Progenitor cell of endocrine pancreas (in vitro differentiated cells): ENCODE measurements at regions not wholly inside any gene's neighbourhood (a gene's known extent, or its start where the extent isn't known, plus 50 kb on each side); places are given as distances from the start of the nearest gene placed in this dataset.

ENCODE experiments used
- DNase-seq: peaks from one replicate; pipeline ENCODE4 v3.0.0; 2021; ENCODE audit warnings: low spot score; ENCODE audit not compliant: unreplicated experiment
- H3K27ac Mint-ChIP-seq: 2 replicates; pipeline ENCODE4 v1.8.0; 2021; ENCODE audit warnings: mild to moderate bottlenecking, moderate library complexity, mixed read lengths
- H3K27me3 Mint-ChIP-seq: 2 replicates; pipeline ENCODE4 v1.8.0; 2021; ENCODE audit warnings: mixed read lengths
- H3K36me3 Mint-ChIP-seq: 2 replicates; pipeline ENCODE4 v1.8.0; 2022; ENCODE audit warnings: mixed read lengths; ENCODE audit not compliant: insufficient read depth
- H3K4me1 Mint-ChIP-seq: 2 replicates; pipeline ENCODE4 v1.8.0; 2021; ENCODE audit warnings: low read depth, mixed read lengths
- H3K4me3 Mint-ChIP-seq: 2 replicates; pipeline ENCODE4 v1.8.0; 2021; ENCODE audit warnings: low read depth, mild to moderate bottlenecking, moderate library complexity, mixed read lengths
- H3K9me3 Mint-ChIP-seq: 2 replicates; pipeline ENCODE4 v1.8.0; 2021; ENCODE audit warnings: low read depth, mixed read lengths
- TF ChIP-seq, protein P1 (sequence below): fragments of 200-600 bp; sonication (generic); IDR thresholded peaks from one replicate; pipeline ENCODE4 v1.5.0; 2021; ENCODE audit warnings: antibody characterized with exemption, mild to moderate bottlenecking; ENCODE audit not compliant: unreplicated experiment

DNA sequence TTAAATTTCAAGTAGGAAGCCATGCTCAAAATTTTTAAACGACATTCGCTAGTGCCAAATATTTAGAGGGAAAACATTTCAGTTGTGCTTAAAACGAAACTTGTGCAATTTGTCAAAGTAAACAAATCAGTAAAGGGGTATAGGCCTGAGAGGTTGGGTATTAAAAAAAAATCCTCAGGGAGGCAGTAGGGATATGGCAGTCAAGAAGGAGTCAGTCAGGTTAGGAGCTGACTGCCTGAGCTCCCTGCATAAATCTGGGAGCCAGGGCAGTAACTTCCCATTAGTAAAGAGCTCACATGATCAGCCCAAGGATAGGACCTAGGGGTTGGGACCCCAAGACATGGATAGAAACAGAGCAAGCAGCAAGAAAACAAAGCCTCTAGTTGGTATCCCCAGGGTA is 120.7 kb upstream of the STAC start:
- no peaks in the 10 kb centered on the region for H3K36me3 Mint-ChIP-seq
- DNase-seq = no peak
- no peak overlapping the region for H3K4me3 Mint-ChIP-seq
- no peak overlapping the region for H3K27ac Mint-ChIP-seq
- TF ChIP-seq, protein P1, sequence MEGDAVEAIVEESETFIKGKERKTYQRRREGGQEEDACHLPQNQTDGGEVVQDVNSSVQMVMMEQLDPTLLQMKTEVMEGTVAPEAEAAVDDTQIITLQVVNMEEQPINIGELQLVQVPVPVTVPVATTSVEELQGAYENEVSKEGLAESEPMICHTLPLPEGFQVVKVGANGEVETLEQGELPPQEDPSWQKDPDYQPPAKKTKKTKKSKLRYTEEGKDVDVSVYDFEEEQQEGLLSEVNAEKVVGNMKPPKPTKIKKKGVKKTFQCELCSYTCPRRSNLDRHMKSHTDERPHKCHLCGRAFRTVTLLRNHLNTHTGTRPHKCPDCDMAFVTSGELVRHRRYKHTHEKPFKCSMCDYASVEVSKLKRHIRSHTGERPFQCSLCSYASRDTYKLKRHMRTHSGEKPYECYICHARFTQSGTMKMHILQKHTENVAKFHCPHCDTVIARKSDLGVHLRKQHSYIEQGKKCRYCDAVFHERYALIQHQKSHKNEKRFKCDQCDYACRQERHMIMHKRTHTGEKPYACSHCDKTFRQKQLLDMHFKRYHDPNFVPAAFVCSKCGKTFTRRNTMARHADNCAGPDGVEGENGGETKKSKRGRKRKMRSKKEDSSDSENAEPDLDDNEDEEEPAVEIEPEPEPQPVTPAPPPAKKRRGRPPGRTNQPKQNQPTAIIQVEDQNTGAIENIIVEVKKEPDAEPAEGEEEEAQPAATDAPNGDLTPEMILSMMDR = no peak
- H3K9me3 Mint-ChIP-seq = peaks cover 13% of the 10 kb centered on the region
- H3K27me3 Mint-ChIP-seq = no peaks in the 10 kb centered on the region
- no peaks in the 10 kb centered on the region for H3K4me1 Mint-ChIP-seq

DNA sequence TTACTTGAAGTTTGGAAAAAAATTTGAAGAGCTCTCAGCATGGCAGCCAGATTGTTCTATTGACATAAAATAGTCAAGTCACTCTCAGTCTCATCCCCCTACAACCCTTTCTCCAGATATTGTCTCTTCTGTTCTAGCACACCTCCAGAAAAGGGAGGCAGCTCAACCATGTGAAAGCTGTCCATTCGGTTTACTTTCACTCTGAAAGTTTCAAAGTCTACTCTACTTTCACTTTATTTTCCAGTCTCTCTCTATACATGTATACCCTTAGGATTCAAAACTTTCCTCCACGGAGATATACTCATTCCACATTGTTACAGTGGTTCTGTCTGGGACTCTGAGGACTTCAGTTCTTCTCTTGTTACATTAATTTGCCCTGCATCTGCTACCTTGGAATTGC is 111.0 kb upstream of the STAC start:
- Mint-ChIP-seq H3K27ac (no peak overlapping the region), H3K4me3 (no peak overlapping the region), H3K9me3 (no peaks in the 10 kb centered on the region), H3K27me3 (peaks cover 10% of the 10 kb centered on the region), H3K4me1 (no peaks in the 10 kb centered on the region), H3K36me3 (no peaks in the 10 kb centered on the region)
- DNase-seq = no peak
- TF ChIP-seq, protein P1 = no peak

DNA sequence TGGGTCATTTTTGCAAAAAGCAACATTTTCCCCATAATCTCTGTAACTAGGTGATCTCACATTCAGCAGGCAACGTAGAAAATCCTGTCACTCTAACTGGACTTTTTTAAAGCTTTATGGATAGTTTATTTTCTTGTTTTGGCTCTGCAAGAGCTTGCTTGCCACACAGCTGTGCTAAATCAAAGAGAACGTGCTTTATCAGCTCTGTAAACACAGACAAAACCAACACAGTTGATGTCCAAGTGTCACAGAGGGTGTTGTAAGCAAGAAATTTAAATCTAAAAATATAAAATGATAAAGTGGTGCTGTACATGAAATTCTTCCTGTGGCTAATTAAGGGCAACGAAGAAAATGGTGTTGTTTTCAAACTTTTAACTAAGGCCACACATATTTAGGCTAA is 97.5 kb upstream of the STAC start:
- H3K27me3 Mint-ChIP-seq = no peaks in the 10 kb centered on the region
- no peaks in the 10 kb centered on the region for H3K36me3 Mint-ChIP-seq

DNA sequence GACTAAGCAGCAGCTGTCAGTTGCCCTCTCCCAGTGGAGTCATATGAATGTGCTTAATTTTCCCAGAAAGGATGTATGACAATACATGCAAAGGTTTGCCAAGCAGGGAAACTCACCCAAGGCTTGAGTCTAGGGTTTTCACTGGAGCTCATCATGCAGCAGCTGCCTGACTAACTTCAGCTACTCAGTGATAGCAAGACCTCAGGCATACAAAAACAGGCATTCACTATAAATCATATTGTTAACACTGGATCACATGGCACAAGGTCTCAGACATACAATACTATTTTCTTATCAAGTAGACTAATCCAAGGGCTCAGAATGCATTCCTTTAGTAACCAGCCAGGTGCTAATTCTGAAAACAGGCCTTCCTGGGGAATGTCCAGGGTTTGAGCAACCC is 85.0 kb upstream of the STAC start:
- no peak overlapping the region for H3K27ac Mint-ChIP-seq
- H3K36me3 Mint-ChIP-seq = no peaks in the 10 kb centered on the region
- no peak overlapping the region for H3K4me3 Mint-ChIP-seq
- DNase-seq = no peak
- peaks cover 15% of the 10 kb centered on the region for H3K4me1 Mint-ChIP-seq
- TF ChIP-seq, protein P1 = no peak
- H3K9me3 Mint-ChIP-seq = no peaks in the 10 kb centered on the region
- peaks cover 12% of the 10 kb centered on the region for H3K27me3 Mint-ChIP-seq

More for the DNA sequence above, 97.5 kb upstream of the STAC start:
- Mint-ChIP-seq H3K9me3 (peaks cover 11% of the 10 kb centered on the region), H3K4me3 (no peak overlapping the region), H3K4me1 (peaks cover 6% of the 10 kb centered on the region), H3K27ac (peak overlapping the region; percentile 47)
- DNase-seq = no peak
- TF ChIP-seq, protein P1 = no peak

DNA sequence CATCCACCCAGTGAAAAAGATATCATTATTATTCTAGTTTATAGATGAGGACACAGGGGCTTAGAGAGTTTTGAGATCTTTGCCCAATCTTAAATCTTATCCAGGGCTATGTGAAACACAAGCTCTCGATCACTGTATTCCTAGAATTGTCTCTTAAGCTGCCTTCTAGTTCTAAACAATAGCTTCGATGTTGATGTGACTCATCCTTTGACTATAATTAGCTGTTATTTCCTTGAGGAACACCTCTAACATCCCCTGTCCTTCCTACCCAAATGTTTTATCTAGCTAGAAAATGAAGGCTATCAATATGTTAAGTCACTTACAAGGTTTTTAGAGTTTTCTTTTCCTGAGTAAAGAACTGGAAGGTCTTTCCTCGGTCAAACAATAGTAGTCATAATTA is 83.1 kb upstream of the STAC start:
- TF ChIP-seq, protein P1 = no peak
- peaks cover 12% of the 10 kb centered on the region for H3K27me3 Mint-ChIP-seq
- no peak overlapping the region for H3K4me3 Mint-ChIP-seq
- H3K4me1 Mint-ChIP-seq = peaks cover 15% of the 10 kb centered on the region
- no peaks in the 10 kb centered on the region for H3K9me3 Mint-ChIP-seq
- no peak overlapping the region for H3K27ac Mint-ChIP-seq
- no peaks in the 10 kb centered on the region for H3K36me3 Mint-ChIP-seq
- no peak for DNase-seq
